H1 (cell line): ENCODE measurements at regions not wholly inside any gene's neighbourhood (a gene's known extent, or its start where the extent isn't known, plus 50 kb on each side); places are given as distances from the start of the nearest gene placed in this dataset.

ENCODE experiments used
- CTCF ChIA-PET: fragments of 300-600 bp; sonication (Branson Sonifier 250); formaldehyde crosslinking; loops from one replicate; lab custom pipeline; 2021; ENCODE audit not compliant: partially characterized antibody; lab: Charles Lee
- POLR2A ChIA-PET: fragments of 300-600 bp; sonication (Branson Sonifier 250); formaldehyde crosslinking; loops from one replicate; lab custom pipeline; 2021; ENCODE audit warnings: inconsistent platforms; ENCODE audit not compliant: partially characterized antibody; lab: Charles Lee
- DNase-seq, 2 experiments: peaks; one replicate each; pipeline versions ENCODE4 v3.0.0 to v3.0.0-alpha.2; 2010 to 2022; ENCODE audit warnings: low spot score in 2 of 2, low read depth in 1 of 2, mixed read lengths in 1 of 2
- FAIRE-seq: peaks from 2 replicates; lab custom pipeline; 2011; peaks lifted over from hg19 to GRCh38; lab: Jason Lieb, UNC
- H2AFZ ChIP-seq: 2 replicates; pipeline ENCODE4 v1.8.1; 2012; ENCODE audit warnings: low read length, inconsistent platforms
- H2AK5ac ChIP-seq: 2 replicates; pipeline ENCODE4 v1.6.1; 2013; ENCODE audit warnings: low read depth, low read length
- H2BK120ac ChIP-seq: replicated peaks from 2 replicates; pipeline ENCODE3; 2013; ENCODE audit warnings: low read depth, low read length, inconsistent platforms
- H2BK12ac ChIP-seq: 2 replicates; pipeline ENCODE4 v1.6.1; 2013; ENCODE audit warnings: low read depth, low read length
- H2BK15ac ChIP-seq: 2 replicates; pipeline ENCODE4 v1.6.1; 2013; ENCODE audit warnings: low read length
- H2BK20ac ChIP-seq: 2 replicates; pipeline ENCODE4 v1.6.1; 2013; ENCODE audit warnings: low read length
- H2BK5ac ChIP-seq: 2 replicates; pipeline ENCODE4 v1.6.1; 2013; ENCODE audit warnings: low read depth, low read length
- H3K14ac ChIP-seq: 2 replicates; pipeline ENCODE4 v1.6.1; 2013; ENCODE audit warnings: inconsistent platforms; ENCODE audit not compliant: insufficient read length
- H3K18ac ChIP-seq: 2 replicates; pipeline ENCODE4 v1.6.1; 2013; ENCODE audit warnings: low read length; ENCODE audit errors: extremely low read depth
- H3K23ac ChIP-seq: 2 replicates; pipeline ENCODE4 v1.6.1; 2013; ENCODE audit warnings: inconsistent platforms; ENCODE audit not compliant: insufficient read length
- H3K23me2 ChIP-seq: 2 replicates; pipeline ENCODE4 v1.6.1; 2013; ENCODE audit warnings: low read depth, low read length
- H3K27ac ChIP-seq: 2 replicates; pipeline ENCODE4 v1.6.1; 2011; ENCODE audit warnings: low read depth, low read length, inconsistent platforms
- H3K27me3 ChIP-seq, 4 experiments: replicated peaks in 1 of 4; 1 replicate in 1 of 4; 2 replicates in 3 of 4; pipeline versions ENCODE4 v1.6.1 to v1.8.1; 2011 to 2013; ENCODE audit warnings: low read length in 3 of 4, mild to moderate bottlenecking in 3 of 4, inconsistent platforms in 2 of 4, mixed read lengths in 2 of 4, moderate library complexity in 1 of 4; ENCODE audit not compliant: control insufficient read depth in 3 of 4, insufficient read depth in 3 of 4; ENCODE audit errors: extremely low read depth in 1 of 4
- H3K36me3 ChIP-seq, 4 experiments: 2 replicates each; pipeline versions ENCODE4 v1.6.1 to v1.8.1; 2011 to 2013; ENCODE audit warnings: mild to moderate bottlenecking in 4 of 4, low read length in 3 of 4, moderate library complexity in 2 of 4, control low read depth in 1 of 4, inconsistent platforms in 1 of 4; ENCODE audit not compliant: insufficient read depth in 4 of 4, control insufficient read depth in 2 of 4
- H3K4ac ChIP-seq: replicated peaks from 2 replicates; pipeline ENCODE3; 2013; ENCODE audit warnings: low read length, low read depth, mixed read lengths, inconsistent platforms; ENCODE audit not compliant: insufficient read length
- H3K4me1 ChIP-seq, 4 experiments: replicated peaks in 1 of 4; 1 replicate in 1 of 4; 2 replicates in 3 of 4; pipeline versions ENCODE4 v1.6.1 to v1.8.1; 2011 to 2013; ENCODE audit warnings: low read length in 3 of 4, inconsistent platforms in 2 of 4, mixed read lengths in 1 of 4; ENCODE audit not compliant: insufficient read depth in 4 of 4, control insufficient read depth in 3 of 4
- H3K4me2 ChIP-seq, 2 experiments: 2 replicates each; pipeline versions ENCODE4 v1.6.1 to v1.8.1; 2011 to 2013; ENCODE audit warnings: low read depth in 2 of 2, low read length in 2 of 2, control low read depth in 1 of 2, inconsistent platforms in 1 of 2, mild to moderate bottlenecking in 1 of 2; ENCODE audit not compliant: insufficient read depth in 1 of 2
- H3K4me3 ChIP-seq, 4 experiments: fragments of 200-600, 300-600 bp in 1 of 4; sonication (generic), shearing (Covaris generic), sonication (Bioruptor Twin) in 1 of 4; 2 replicates each; pipeline versions ENCODE4 v1.5.1 to v1.8.1; 2011 to 2016; ENCODE audit warnings: low read length in 4 of 4, low read depth in 3 of 4, control low read depth in 2 of 4, inconsistent platforms in 2 of 4, mild to moderate bottlenecking in 2 of 4, mixed read lengths in 1 of 4, moderate library complexity in 1 of 4; ENCODE audit not compliant: insufficient read depth in 2 of 4; ENCODE audit errors: extremely low read depth in 1 of 4
- H3K56ac ChIP-seq: replicated peaks from 2 replicates; pipeline ENCODE3; 2013; ENCODE audit warnings: low read depth, mild to moderate bottlenecking, mixed read lengths, low read length, inconsistent platforms; ENCODE audit not compliant: insufficient read length
- H3K79me1 ChIP-seq: 2 replicates; pipeline ENCODE4 v1.6.1; 2013; ENCODE audit warnings: low read depth, low read length, control low read depth
- H3K79me2 ChIP-seq, 2 experiments: 2 replicates each; pipeline versions ENCODE4 v1.6.1 to v1.8.1; 2012 to 2013; ENCODE audit warnings: low read length in 2 of 2, mild to moderate bottlenecking in 2 of 2, inconsistent platforms in 1 of 2; ENCODE audit not compliant: insufficient read depth in 2 of 2, control insufficient read depth in 1 of 2
- H3K9ac ChIP-seq, 4 experiments: replicated peaks in 1 of 4; 1 replicate in 1 of 4; 2 replicates in 3 of 4; pipeline versions ENCODE4 v1.6.1 to v1.8.1; 2011 to 2013; ENCODE audit warnings: low read depth in 3 of 4, low read length in 3 of 4, control low read depth in 2 of 4, mild to moderate bottlenecking in 2 of 4, moderate library complexity in 2 of 4, inconsistent platforms in 1 of 4; ENCODE audit errors: extremely low read depth in 1 of 4
- H3K9me3 ChIP-seq, 2 experiments: 2 replicates each; pipeline versions ENCODE4 v1.6.1 to v1.8.1; 2012 to 2013; ENCODE audit warnings: mild to moderate bottlenecking in 2 of 2, moderate library complexity in 2 of 2, control low read depth in 1 of 2, inconsistent platforms in 1 of 2, low read depth in 1 of 2, low read length in 1 of 2, mixed read lengths in 1 of 2; ENCODE audit not compliant: insufficient read depth in 2 of 2
- H4K20me1 ChIP-seq, 2 experiments: replicated peaks in 1 of 2; 2 replicates each; pipeline versions ENCODE3 to v1.8.1; 2011 to 2013; ENCODE audit warnings: inconsistent platforms in 2 of 2, low read length in 2 of 2, mild to moderate bottlenecking in 1 of 2; ENCODE audit not compliant: insufficient read depth in 2 of 2, control insufficient read depth in 1 of 2
- H4K5ac ChIP-seq: 2 replicates; pipeline ENCODE4 v1.6.1; 2013; ENCODE audit warnings: low read length, low read depth, mixed read lengths, inconsistent platforms; ENCODE audit not compliant: insufficient read length
- H4K8ac ChIP-seq: 2 replicates; pipeline ENCODE4 v1.8.0; 2013; ENCODE audit warnings: mild to moderate bottlenecking, moderate library complexity, low read length, inconsistent platforms; ENCODE audit not compliant: insufficient read depth; ENCODE audit errors: extremely low read depth
- H4K91ac ChIP-seq: replicated peaks from 2 replicates; pipeline ENCODE3; 2013; ENCODE audit warnings: low read length, mixed read lengths, inconsistent platforms; ENCODE audit not compliant: insufficient read length
- BRCA1 ChIP-seq: IDR thresholded peaks from 2 replicates; pipeline ENCODE4 v1.6.1; 2012; ENCODE audit warnings: low read depth, low read length, improper control_type of control experiment
- CBX5 ChIP-seq: fragments of 300-800, 300-1000 bp; sonication (generic); IDR thresholded peaks from 2 replicates; pipeline ENCODE4 v1.7.1; 2016; ENCODE audit warnings: antibody characterized with exemption, low read length, low read depth
- FOSL1 ChIP-seq: IDR thresholded peaks from 2 replicates; pipeline ENCODE4 v1.6.1; 2011; ENCODE audit warnings: mild to moderate bottlenecking, low read depth, low read length, moderate library complexity; ENCODE audit not compliant: insufficient read depth
- GABPA ChIP-seq: IDR thresholded peaks from 2 replicates; pipeline ENCODE4 v1.6.1; 2011; ENCODE audit warnings: mild to moderate bottlenecking, low read length, moderate library complexity, borderline replicate concordance; ENCODE audit not compliant: insufficient read depth
- HDAC2 ChIP-seq, 2 experiments: fragments of 300-600 bp in 1 of 2; sonication (generic) in 1 of 2; IDR thresholded peaks; 2 replicates each; pipeline ENCODE4 v1.6.1; 2011 to 2012; ENCODE audit warnings: low read depth in 2 of 2, low read length in 2 of 2, mild to moderate bottlenecking in 2 of 2, moderate library complexity in 2 of 2, borderline replicate concordance in 1 of 2, inconsistent platforms in 1 of 2
- HDAC6 ChIP-seq: IDR thresholded peaks from one replicate; pipeline ENCODE4 v1.7.1; 2012; ENCODE audit warnings: low read depth, mild to moderate bottlenecking, inconsistent platforms, low read length, moderate library complexity
- KDM1A ChIP-seq: fragments of 200-600, 300-600 bp; sonication (generic); IDR thresholded peaks from 2 replicates; pipeline ENCODE4 v1.7.1; 2016; ENCODE audit warnings: mild to moderate bottlenecking, low read length, borderline replicate concordance
- POLR2A ChIP-seq, 2 experiments: IDR thresholded peaks; 1 replicate in 1 of 2; 2 replicates in 1 of 2; pipeline ENCODE4 v1.6.1; 2011; ENCODE audit warnings: low read depth in 2 of 2, low read length in 2 of 2, mild to moderate bottlenecking in 2 of 2; ENCODE audit errors: control extremely low read depth in 1 of 2
- SAP30 ChIP-seq: fragments of 300-600 bp; sonication (generic); IDR thresholded peaks from 2 replicates; pipeline ENCODE4 v1.7.1; 2012; ENCODE audit warnings: low read length, moderate library complexity, mild to moderate bottlenecking, inconsistent platforms; ENCODE audit not compliant: insufficient read depth, insufficient replicate concordance
- SIRT6 ChIP-seq: IDR thresholded peaks from one replicate; pipeline ENCODE4 v1.7.1; 2012; ENCODE audit warnings: low read length, inconsistent platforms
- SP4 ChIP-seq: IDR thresholded peaks from 2 replicates; pipeline ENCODE4 v1.6.1; 2012; ENCODE audit warnings: low read length, inconsistent platforms
- SUZ12 ChIP-seq: fragments of 200-600 bp; sonication (generic); IDR thresholded peaks from 2 replicates; pipeline ENCODE4 v1.6.1; 2012; ENCODE audit warnings: mild to moderate bottlenecking, inconsistent platforms, low read length, moderate library complexity, mixed read lengths
- TEAD4 ChIP-seq: IDR thresholded peaks from 2 replicates; pipeline ENCODE4 v1.6.1; 2012; ENCODE audit warnings: low read depth, low read length, inconsistent platforms, mixed read lengths
- WGBS, 2 experiments: shearing (Covaris generic) in 1 of 2; methylation state at CpG; one replicate each; pipeline versions ENCODE4 v1.1.6 to v1.1.7; 2013 to 2015; ENCODE audit warnings: low lambda C conversion rate in 2 of 2, mixed read lengths in 2 of 2, inconsistent platforms in 1 of 2, low coverage in 1 of 2, missing lambda C conversion rate in 1 of 2; ENCODE audit not compliant: insufficient replicate concordance in 2 of 2, insufficient coverage in 1 of 2, insufficient read length in 1 of 2; ENCODE audit errors: extremely low coverage in 1 of 2, missing lambda C conversion rate in 1 of 2; 5-methylcytosine and 5-hydroxymethylcytosine counted together

DNA sequence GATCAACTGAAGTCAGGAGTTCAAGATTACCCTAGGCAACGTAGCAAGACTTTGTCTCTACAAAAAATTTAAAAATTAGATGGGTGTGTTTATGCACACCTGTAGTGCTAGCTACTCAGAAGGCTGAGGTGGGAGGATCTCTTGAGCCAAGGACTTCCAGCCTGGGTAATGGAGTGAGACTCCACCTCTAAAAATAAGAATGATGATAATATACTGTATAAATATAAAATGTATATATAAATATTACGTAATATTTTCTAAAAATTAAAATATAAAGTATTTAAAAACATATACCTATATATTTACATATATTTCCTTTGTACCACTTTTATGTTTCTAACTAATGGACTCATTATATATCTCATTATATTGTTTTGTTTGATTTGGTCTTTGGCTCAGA is 409.5 kb upstream of the REG3G start:
- Histone ChIP-seq H3K18ac (no peak overlapping the region), H3K14ac (no peak overlapping the region), H3K4ac (no peak overlapping the region), H2BK15ac (no peak overlapping the region), H4K20me1 (no peaks in the 10 kb centered on the region), H2AK5ac (no peak overlapping the region), H3K79me2 (no peaks in the 10 kb centered on the region), H3K4me3 (no peak overlapping the region), H3K4me2 (no peak overlapping the region), H3K23ac (no peak overlapping the region), H2BK120ac (no peak overlapping the region), H2AFZ (no peak overlapping the region), H2BK5ac (no peak overlapping the region), H3K27ac (no peak overlapping the region), H2BK12ac (no peak overlapping the region), H3K9me3 (no peaks in the 10 kb centered on the region), H3K27me3 (no peaks in the 10 kb centered on the region), H3K4me1 (no peaks in the 10 kb centered on the region), H3K79me1 (no peaks in the 10 kb centered on the region), H3K9ac (no peak overlapping the region), H3K23me2 (no peaks in the 10 kb centered on the region), H4K5ac (no peak overlapping the region), H3K56ac (no peak overlapping the region), H2BK20ac (no peak overlapping the region), H4K91ac (no peak overlapping the region), H4K8ac (no peak overlapping the region), H3K36me3 (no peaks in the 10 kb centered on the region)
- ChIA-PET CTCF (no interaction called here), POLR2A (no interaction called here)
- no peak for DNase-seq
- FAIRE-seq: no peak
- TF ChIP-seq KDM1A (no peak), BRCA1 (no peak), GABPA (no peak), POLR2A (IDR thresholded peaks at IDR 0.05; ENCODE audit: control extremely low read depth in 1 of 2, low read depth in 2 of 2, low read length in 2 of 2) (no peak), HDAC6 (no peak), SAP30 (no peak), CBX5 (no peak), FOSL1 (no peak), SIRT6 (no peak), HDAC2 (IDR thresholded peaks at IDR 0.05; ENCODE audit: borderline replicate concordance in 1 of 2, low read depth in 2 of 2, low read length in 2 of 2) (no peak), SP4 (no peak), SUZ12 (no peak), TEAD4 (no peak)
- WGBS, 2 experiments: 94% methylated on average over 2 of the region's 2 CpGs; no CpG with 5 or more reads in 1 of the 2 experiments
